RWPE2 (cell line): ENCODE measurements at regions not wholly inside any gene's neighbourhood (a gene's known extent, or its start where the extent isn't known, plus 50 kb on each side); places are given as distances from the start of the nearest gene placed in this dataset.

Experiments used
- ATAC-seq: fragments of 200-7000 bp; cut with Tn5 transposase; 3 replicates; pipeline ENCODE4 v1.9.1; 2021; ENCODE audit warnings: low read depth
- DNase-seq: peaks from one replicate; pipeline ENCODE4 v3.0.0-alpha.2; 2020; ENCODE audit warnings: low spot score
- H3K27ac ChIP-seq: fragments of 450-650 bp; 2 replicates; pipeline ENCODE4 v1.5.1; 2017; ENCODE audit warnings: mild to moderate bottlenecking; ENCODE audit not compliant: poor library complexity, severe bottlenecking
- H3K27me3 ChIP-seq: fragments of 250-450 bp; sonication (Bioruptor Pico); 2 replicates; pipeline ENCODE4 v1.5.1; 2021; ENCODE audit warnings: mild to moderate bottlenecking, moderate library complexity; ENCODE audit not compliant: insufficient read depth, poor library complexity, severe bottlenecking
- H3K36me3 ChIP-seq: fragments of 250-450 bp; sonication (Bioruptor Pico); 2 replicates; pipeline ENCODE4 v1.5.1; 2020; ENCODE audit warnings: low read depth, mild to moderate bottlenecking, moderate library complexity
- H3K4me1 ChIP-seq: fragments of 250-450 bp; sonication (Bioruptor Pico); 2 replicates; pipeline ENCODE4 v1.5.1; 2021; ENCODE audit warnings: mild to moderate bottlenecking, moderate library complexity; ENCODE audit not compliant: insufficient read depth, poor library complexity, severe bottlenecking
- H3K4me3 ChIP-seq: fragments of 250-450 bp; sonication (Bioruptor Pico); 2 replicates; pipeline ENCODE4 v1.5.1; 2021; ENCODE audit warnings: mild to moderate bottlenecking, moderate library complexity; ENCODE audit not compliant: severe bottlenecking
- H3K9me3 ChIP-seq: fragments of 250-450 bp; sonication (Bioruptor Pico); 2 replicates; pipeline ENCODE4 v1.5.1; 2021; ENCODE audit warnings: mild to moderate bottlenecking, moderate library complexity; ENCODE audit not compliant: severe bottlenecking
- TF ChIP-seq, protein P1 (sequence below): fragments of 450-650 bp; IDR thresholded peaks from one replicate; pipeline ENCODE4 v1.5.1; 2017; ENCODE audit warnings: mild to moderate bottlenecking, moderate library complexity; ENCODE audit not compliant: poor library complexity, severe bottlenecking

DNA sequence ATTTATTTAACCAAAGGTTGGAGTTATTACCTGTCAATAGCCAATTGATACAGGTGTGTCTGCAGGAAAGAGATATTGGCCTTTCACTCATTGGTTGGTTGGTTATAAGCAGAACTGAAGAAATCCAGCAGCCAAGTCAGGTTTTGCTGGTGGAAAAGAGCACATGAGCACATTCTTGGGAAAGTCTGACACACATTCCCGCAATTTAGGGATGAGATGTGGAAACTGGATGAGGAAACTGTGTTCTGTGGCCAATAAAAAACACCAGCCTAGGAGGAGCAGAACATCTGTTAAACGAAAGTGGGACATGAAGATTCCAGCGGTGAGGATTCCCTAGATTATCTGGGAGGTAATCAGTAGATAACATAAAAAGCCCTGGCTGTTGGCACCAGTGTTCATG is 567.4 kb upstream of the CPEB2 start:
- TF ChIP-seq, protein P1, sequence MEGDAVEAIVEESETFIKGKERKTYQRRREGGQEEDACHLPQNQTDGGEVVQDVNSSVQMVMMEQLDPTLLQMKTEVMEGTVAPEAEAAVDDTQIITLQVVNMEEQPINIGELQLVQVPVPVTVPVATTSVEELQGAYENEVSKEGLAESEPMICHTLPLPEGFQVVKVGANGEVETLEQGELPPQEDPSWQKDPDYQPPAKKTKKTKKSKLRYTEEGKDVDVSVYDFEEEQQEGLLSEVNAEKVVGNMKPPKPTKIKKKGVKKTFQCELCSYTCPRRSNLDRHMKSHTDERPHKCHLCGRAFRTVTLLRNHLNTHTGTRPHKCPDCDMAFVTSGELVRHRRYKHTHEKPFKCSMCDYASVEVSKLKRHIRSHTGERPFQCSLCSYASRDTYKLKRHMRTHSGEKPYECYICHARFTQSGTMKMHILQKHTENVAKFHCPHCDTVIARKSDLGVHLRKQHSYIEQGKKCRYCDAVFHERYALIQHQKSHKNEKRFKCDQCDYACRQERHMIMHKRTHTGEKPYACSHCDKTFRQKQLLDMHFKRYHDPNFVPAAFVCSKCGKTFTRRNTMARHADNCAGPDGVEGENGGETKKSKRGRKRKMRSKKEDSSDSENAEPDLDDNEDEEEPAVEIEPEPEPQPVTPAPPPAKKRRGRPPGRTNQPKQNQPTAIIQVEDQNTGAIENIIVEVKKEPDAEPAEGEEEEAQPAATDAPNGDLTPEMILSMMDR = no peak
- ATAC-seq (no peak), DNase-seq (no peak)
- Histone ChIP-seq H3K4me1 (no peaks in the 10 kb centered on the region), H3K27me3 (no peaks in the 10 kb centered on the region), H3K4me3 (no peak overlapping the region), H3K9me3 (no peaks in the 10 kb centered on the region), H3K27ac (no peak overlapping the region), H3K36me3 (no peaks in the 10 kb centered on the region)

DNA sequence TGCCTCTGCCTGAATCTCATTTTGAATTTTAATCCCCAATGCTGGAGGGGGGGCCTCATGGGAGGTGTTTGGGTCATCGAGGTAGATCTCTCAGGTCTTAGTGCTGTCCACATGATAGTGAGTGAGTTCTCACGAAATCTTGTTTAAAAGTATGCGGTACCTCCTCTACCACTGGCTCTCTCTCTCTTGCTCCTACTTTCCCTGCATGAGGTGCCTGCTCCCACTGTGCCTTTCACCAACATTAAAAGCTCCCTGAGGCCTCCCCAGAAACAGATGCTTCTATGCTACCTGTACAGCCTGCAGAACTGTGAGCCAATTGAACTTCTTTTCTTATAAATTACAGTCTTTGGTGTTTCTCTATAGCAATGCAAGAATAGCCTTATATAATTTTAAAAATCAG is 560.7 kb upstream of the CPEB2 start:
- TF ChIP-seq, protein P1 = no peak
- H3K4me3 ChIP-seq = no peak overlapping the region

DNA sequence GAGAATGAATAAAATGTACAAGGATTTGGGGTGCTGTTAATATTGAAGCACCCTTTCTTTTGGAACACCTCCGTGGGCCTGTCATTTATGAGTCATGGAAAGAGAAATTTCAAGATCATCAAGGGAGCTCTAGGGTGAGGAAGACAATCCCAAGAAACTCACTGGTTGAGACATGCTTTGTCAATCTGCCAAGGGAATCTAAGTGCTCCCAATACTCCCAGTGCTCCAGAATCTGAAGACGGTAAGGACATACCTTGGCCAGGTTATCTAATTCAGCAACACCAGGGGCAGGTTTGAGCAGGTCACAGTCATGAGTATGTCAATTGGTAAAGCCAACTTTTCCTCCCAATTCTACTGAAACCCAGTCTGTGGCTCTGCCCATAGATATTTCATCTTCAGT is 556.4 kb upstream of the CPEB2 start:
- Histone ChIP-seq H3K9me3 (no peaks in the 10 kb centered on the region), H3K4me3 (no peak overlapping the region), H3K27me3 (no peaks in the 10 kb centered on the region), H3K4me1 (peaks cover 10% of the 10 kb centered on the region), H3K36me3 (no peaks in the 10 kb centered on the region), H3K27ac (peak overlapping the region; percentile 52)
- peak; percentile 75 for ATAC-seq
- DNase-seq = no peak
- TF ChIP-seq, protein P1 = no peak

More for the DNA sequence above, 560.7 kb upstream of the CPEB2 start:
- Histone ChIP-seq H3K36me3 (no peaks in the 10 kb centered on the region), H3K27me3 (no peaks in the 10 kb centered on the region), H3K4me1 (peaks cover 10% of the 10 kb centered on the region), H3K27ac (no peak overlapping the region), H3K9me3 (no peaks in the 10 kb centered on the region)
- ATAC-seq (no peak), DNase-seq (no peak)

DNA sequence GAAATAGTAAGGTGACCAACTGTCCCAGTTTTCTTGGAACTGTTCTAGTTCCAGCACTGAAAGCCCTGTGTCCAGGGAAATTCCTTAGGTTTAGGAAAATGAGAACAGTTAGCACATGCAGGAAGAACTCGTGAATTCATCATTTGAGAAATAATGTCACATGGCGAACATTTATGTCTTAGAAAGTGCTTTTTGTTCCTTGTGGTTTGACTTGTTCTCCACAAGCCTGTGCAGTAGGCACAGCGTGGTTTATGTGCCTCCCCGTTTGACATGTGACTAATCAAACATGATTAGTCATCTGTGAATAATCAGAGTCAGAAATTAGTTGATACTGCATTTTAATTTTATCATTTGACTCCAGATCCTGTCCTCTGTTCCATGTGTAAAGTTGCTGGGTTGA is 556.0 kb upstream of the CPEB2 start:
- H3K9me3 ChIP-seq = no peaks in the 10 kb centered on the region
- TF ChIP-seq, protein P1 = no peak
- H3K36me3 ChIP-seq = no peaks in the 10 kb centered on the region
- H3K27me3 ChIP-seq = no peaks in the 10 kb centered on the region
- ATAC-seq = peak; percentile 80
- no peak overlapping the region for H3K4me3 ChIP-seq
- peaks cover 10% of the 10 kb centered on the region for H3K4me1 ChIP-seq
- peak overlapping the region; percentile 52 for H3K27ac ChIP-seq
- no peak for DNase-seq

DNA sequence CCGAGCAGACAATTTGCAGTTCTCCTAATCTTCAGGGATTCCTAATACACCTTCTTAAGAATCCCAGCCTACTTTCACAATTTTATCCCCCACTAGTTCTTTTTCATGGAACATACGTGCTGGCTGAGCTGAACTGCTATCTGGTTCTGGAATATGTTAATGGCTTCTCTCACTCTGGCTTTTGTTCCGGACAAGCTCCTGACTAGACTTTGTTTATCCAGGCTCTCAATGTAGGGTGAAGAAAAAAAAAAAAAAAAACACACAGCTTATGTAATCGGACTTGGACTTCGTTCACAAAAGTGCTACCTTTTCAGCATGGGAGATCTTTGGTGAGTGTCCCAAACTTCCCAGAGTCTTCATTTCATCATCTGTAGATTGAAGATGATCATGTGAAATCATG is 555.4 kb upstream of the CPEB2 start:
- H3K27ac ChIP-seq = no peak overlapping the region
- peaks cover 10% of the 10 kb centered on the region for H3K4me1 ChIP-seq
- no peaks in the 10 kb centered on the region for H3K27me3 ChIP-seq
- no peaks in the 10 kb centered on the region for H3K36me3 ChIP-seq
- no peaks in the 10 kb centered on the region for H3K9me3 ChIP-seq
- H3K4me3 ChIP-seq = no peak overlapping the region
- TF ChIP-seq, protein P1 = no peak
- DNase-seq (no peak), ATAC-seq (no peak)
